Heart left ventricle (tissue), 16 donors: ENCODE measurements at regions not wholly inside any gene's neighbourhood (a gene's known extent, or its start where the extent isn't known, plus 50 kb on each side); places are given as distances from the start of the nearest gene placed in this dataset.

Source experiments
- ATAC-seq, 4 donors: fragments of 200-7000 bp; cut with Tn5 transposase; one replicate each; pipeline ENCODE4 v1.9.1; 2020 to 2022; ENCODE audit warnings: moderate library complexity in 4 of 4, mild to moderate bottlenecking in 3 of 4, moderate number of reproducible peaks in 1 of 4
- DNase-seq, 5 donors: peaks; one replicate each; pipeline ENCODE4 v3.0.0-alpha.2; 2020
- H3K27ac ChIP-seq, 12 donors: fragments of 200-600 bp; sonication (generic) in 4 of 12; one replicate each; pipeline versions ENCODE4 v1.5.0 to v1.8.0; 2016 to 2022; ENCODE audit warnings: mild to moderate bottlenecking in 2 of 12
- H3K27me3 ChIP-seq, 9 donors: fragments of 200-600 bp; sonication (generic) in 2 of 9; one replicate each; pipeline versions ENCODE4 v1.5.1 to v1.8.0; 2016 to 2022; ENCODE audit warnings: mild to moderate bottlenecking in 3 of 9
- H3K36me3 ChIP-seq, 9 donors: fragments of 200-600 bp; sonication (generic) in 2 of 9; one replicate each; pipeline versions ENCODE4 v1.5.0 to v1.8.0; 2018 to 2022; ENCODE audit warnings: mild to moderate bottlenecking in 2 of 9
- H3K4me1 ChIP-seq, 12 donors: fragments of 200-600 bp; sonication (generic) in 4 of 12; one replicate each; pipeline versions ENCODE4 v1.5.0 to v1.8.0; 2016 to 2022; ENCODE audit warnings: mild to moderate bottlenecking in 3 of 12
- H3K4me3 ChIP-seq, 12 donors: fragments of 200-600 bp; sonication (generic) in 4 of 12; one replicate each; pipeline versions ENCODE4 v1.5.0 to v1.8.0; 2017 to 2022; ENCODE audit warnings: mild to moderate bottlenecking in 9 of 12, moderate library complexity in 4 of 12
- H3K9me3 ChIP-seq, 12 donors: fragments of 200-600 bp; sonication (generic) in 4 of 12; one replicate each; pipeline versions ENCODE4 v1.5.0 to v1.8.0; 2016 to 2022; ENCODE audit warnings: mild to moderate bottlenecking in 1 of 12
- CTCF ChIP-seq, 12 donors: fragments of 200-600 bp; sonication (generic) in 4 of 12; IDR thresholded peaks; one replicate each; pipeline versions ENCODE4 v1.5.0 to v1.8.0; 2018 to 2022; ENCODE audit warnings: antibody characterized with exemption in 12 of 12, mild to moderate bottlenecking in 5 of 12
- POLR2A ChIP-seq, 2 donors: fragments of 450-650 bp; IDR thresholded peaks; one replicate each; pipeline ENCODE4 v1.6.1; 2017; ENCODE audit warnings: antibody characterized with exemption in 2 of 2, mild to moderate bottlenecking in 2 of 2, moderate library complexity in 2 of 2
- WGBS, 4 donors: extraction: QIAGEN DNeasy Blood & Tissue Kit in 2 of 4; methylation state at CpG; one replicate each; pipeline versions ENCODE4 v1.1.5 to v1.1.7; 2013 to 2018; 5-methylcytosine and 5-hydroxymethylcytosine counted together
- intact Hi-C, 10 donors: fragments of 100-400 bp; cut with DNase I; formaldehyde crosslinking; loops; one replicate each; pipeline versions ENCODE4 v1.11.1 to v1.14.2; 2022
- donor health status: ischemic (EF 13 %, LVEDD 7.1; RV severe dilation, severe dysfunction).
- donor health status: healthy with polysubstance abuse.
- donor health status: DM: no; HTN: yes; CAD: no.
- donor health status: DM: no; HTN: no; CAD: no.
- donor health status: ischemic (EF 25% LVEDD 6.9; RV normal size, moderate dysfunction).
- donor health status: ischemic (EF 25% LVEDD 5.7; RV mildly dilated, moderate dysfunction).
- donor health status: healthy.
- donor health status: DM: yes; HTN: yes; CAD: no.
- donor health status: ischemic (EF 35%, LVEDD 5.7; RV mildly dilated, moderate dysfunction).
- donor health status: nonischemic (EF 11% LVEDD 7.7; RV severe dilation, severe dysfunction).
- donor health status: DM: yes; HTN: yes; CAD: no.
- donor health status: PGD.
- donor health status: ischemic (EF 29% LVEDD 5.4; RV normal size, mild dysfunction).
- donor health status: nonischemic (EF 23%, LVEDD 6.1; RV moderate dilation, normal function).

- no peak overlapping the region for H3K4me3 ChIP-seq
- WGBS, 4 donors: 76 to 100% (median 99%) methylated on average over 1 to 2 of the region's 2 CpGs
- TF ChIP-seq POLR2A (IDR thresholded peaks at IDR 0.05): no peak
- no peak for TF ChIP-seq CTCF (IDR thresholded peaks at IDR 0.05)
- DNase-seq (no peak), ATAC-seq (no peak)
- no peaks in the 10 kb centered on the region for H3K9me3 ChIP-seq
- intact Hi-C loops: no loop called here
- no peak overlapping the region for H3K27ac ChIP-seq
- no peaks in the 10 kb centered on the region for H3K36me3 ChIP-seq
- peaks cover 0 to 12% (median 0%) of the 10 kb centered on the region in 12 donors for H3K4me1 ChIP-seq
- H3K27me3 ChIP-seq: no peaks in the 10 kb centered on the region
Measured at GRCh38 chr9:89696780-89697179, 92.0 kb downstream of the GADD45G start.

DNA sequence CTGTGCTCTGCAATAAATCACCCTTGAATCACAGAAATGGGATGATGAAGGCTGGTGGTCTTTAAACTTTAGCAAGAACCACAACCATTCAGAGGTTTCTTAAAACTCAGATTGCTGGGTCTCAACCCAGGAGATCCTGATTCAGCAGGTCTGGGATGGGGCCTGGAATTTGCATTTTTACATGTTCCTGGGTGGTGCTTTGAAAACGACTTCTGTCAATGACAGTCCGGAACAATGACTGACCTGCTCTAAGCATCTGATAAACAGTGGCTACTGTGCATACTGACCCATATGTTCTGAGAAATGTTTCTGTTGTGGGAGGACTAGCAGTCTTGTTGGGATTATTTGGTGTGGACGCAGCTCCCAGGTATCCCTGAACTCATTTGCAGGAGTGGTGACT is 92.7 kb downstream of the GADD45G start:
- 91 to 95% (median 92%) methylated on average over 3 of the region's 3 CpGs for WGBS, 4 donors
- no peak for TF ChIP-seq CTCF (IDR thresholded peaks at IDR 0.05)
- no peak for TF ChIP-seq POLR2A (IDR thresholded peaks at IDR 0.05)
- DNase-seq: no peak
- no peak overlapping the region for H3K4me3 ChIP-seq
- ATAC-seq: no peak
- H3K36me3 ChIP-seq: no peaks in the 10 kb centered on the region
- H3K9me3 ChIP-seq: no peaks in the 10 kb centered on the region
- intact Hi-C loops: no loop called here
- no peaks in the 10 kb centered on the region for H3K27me3 ChIP-seq
- peaks cover 0 to 17% (median 0%) of the 10 kb centered on the region in 12 donors for H3K4me1 ChIP-seq
- H3K27ac ChIP-seq: no peak overlapping the region

GRCh38 chr9:89698411-89699005 is 93.7 kb downstream of the GADD45G start:
- peaks cover 0 to 17% (median 0%) of the 10 kb centered on the region in 12 donors for H3K4me1 ChIP-seq
- no peak overlapping the region for H3K27ac ChIP-seq
- DNase-seq (no peak), ATAC-seq (no peak)
- WGBS, 4 donors: 94 to 97% (median 95%) methylated on average over 7 to 8 of the region's 8 CpGs
- H3K4me3 ChIP-seq: no peak overlapping the region
- intact Hi-C loops: no loop called here
- H3K27me3 ChIP-seq: no peaks in the 10 kb centered on the region
- no peaks in the 10 kb centered on the region for H3K9me3 ChIP-seq
- no peak for TF ChIP-seq POLR2A (IDR thresholded peaks at IDR 0.05)
- TF ChIP-seq CTCF (IDR thresholded peaks at IDR 0.05): no peak
- no peaks in the 10 kb centered on the region for H3K36me3 ChIP-seq

- no peak for ATAC-seq
- Histone ChIP-seq H3K4me3 (no peak overlapping the region), H3K27ac (no peak overlapping the region), H3K9me3 (no peaks in the 10 kb centered on the region), H3K27me3 (no peaks in the 10 kb centered on the region), H3K36me3 (no peaks in the 10 kb centered on the region), H3K4me1 (peaks cover 0 to 17% (median 0%) of the 10 kb centered on the region in 12 donors)
- no peak for DNase-seq
- no peak for TF ChIP-seq CTCF (IDR thresholded peaks at IDR 0.05)
- no peak for TF ChIP-seq POLR2A (IDR thresholded peaks at IDR 0.05)
- WGBS, 4 donors: 92 to 96% (median 95%) methylated on average over 11 of the region's 11 CpGs
- intact Hi-C loops: no loop called here
Measured at GRCh38 chr9:89699646-89700045, 94.8 kb downstream of the GADD45G start.
